ENCODE measurements at regions not wholly inside any gene's neighbourhood (a gene's known extent, or its start where the extent isn't known, plus 50 kb on each side); places are given as distances from the start of the nearest gene placed in this dataset.

- no peak for DNase-seq
- Mint-ChIP-seq H3K4me3 (ENCODE audit: low read depth, unreplicated experiment) (no peak overlapping the region), H3K4me1 (ENCODE audit: low read depth, unreplicated experiment) (peaks cover 3% of the 10 kb centered on the region), H3K27ac (ENCODE audit: unreplicated experiment) (no peak overlapping the region), H3K36me3 (ENCODE audit: insufficient read depth, unreplicated experiment) (no peaks in the 10 kb centered on the region), H3K27me3 (ENCODE audit: unreplicated experiment) (no peaks in the 10 kb centered on the region), H3K9me3 (ENCODE audit: low read depth, unreplicated experiment) (no peaks in the 10 kb centered on the region)
- CTCF ChIA-PET, result no interaction called here
- no peak for TF ChIP-seq CTCF (IDR thresholded peaks at IDR 0.05; ENCODE audit: unreplicated experiment)
- BruUV-seq (replicated peaks), result no TSS peak
- intact Hi-C loops (cut with micrococcal nuclease; ENCODE audit: unreplicated experiment), result loop anchor here (5.0 to 10.0 kb wide), 4 partner anchors 656 to 1736 kb away; partner anchors contain the start of gene CCDC85A
These were observed 535.9 kb upstream of the VRK2 start for GRCh38 chr2:57510704-57511103.

DNA sequence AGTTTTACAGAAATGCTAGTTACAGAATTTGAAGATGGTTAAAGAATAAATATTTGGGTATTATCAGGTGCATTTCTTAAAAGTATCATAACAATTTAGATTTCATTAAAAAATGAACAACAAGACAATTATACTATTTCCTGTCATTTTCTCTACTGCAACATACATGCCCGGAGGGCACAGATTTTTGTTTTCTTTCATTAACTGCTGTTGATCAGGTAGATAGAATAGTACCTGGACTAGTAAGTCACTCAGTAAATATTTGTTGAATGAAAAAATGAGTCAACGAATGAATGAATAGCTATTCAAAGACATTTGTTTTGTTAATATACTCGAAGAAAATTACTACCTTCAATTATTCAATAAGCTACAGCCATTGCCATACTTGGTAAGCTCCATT lies 531.2 kb upstream of the VRK2 start:
- peaks cover 8% of the 10 kb centered on the region for H3K4me1 Mint-ChIP-seq (ENCODE audit: low read depth, unreplicated experiment)
- no peaks in the 10 kb centered on the region for H3K9me3 Mint-ChIP-seq (ENCODE audit: low read depth, unreplicated experiment)
- CTCF ChIA-PET, result interaction anchor here (0.6 to 1.7 kb wide), 3 partner anchors 1323 to 1437 kb away, joined by 3 to 6 read pairs (median 4); partner anchors contain the start of gene CCDC85A
- H3K36me3 Mint-ChIP-seq (ENCODE audit: insufficient read depth, unreplicated experiment), result no peaks in the 10 kb centered on the region
- H3K27ac Mint-ChIP-seq (ENCODE audit: unreplicated experiment), result no peak overlapping the region
- DNase-seq, result no peak
- no TSS peak for BruUV-seq (replicated peaks)
- no peak overlapping the region for H3K4me3 Mint-ChIP-seq (ENCODE audit: low read depth, unreplicated experiment)
- no peaks in the 10 kb centered on the region for H3K27me3 Mint-ChIP-seq (ENCODE audit: unreplicated experiment)
- no peak for TF ChIP-seq CTCF (IDR thresholded peaks at IDR 0.05; ENCODE audit: unreplicated experiment)
- intact Hi-C loops (cut with micrococcal nuclease; ENCODE audit: unreplicated experiment), result loop anchor here (5.0 to 10.0 kb wide), 4 partner anchors 661 to 1741 kb away; no protein-coding TSS in a partner anchor

DNA sequence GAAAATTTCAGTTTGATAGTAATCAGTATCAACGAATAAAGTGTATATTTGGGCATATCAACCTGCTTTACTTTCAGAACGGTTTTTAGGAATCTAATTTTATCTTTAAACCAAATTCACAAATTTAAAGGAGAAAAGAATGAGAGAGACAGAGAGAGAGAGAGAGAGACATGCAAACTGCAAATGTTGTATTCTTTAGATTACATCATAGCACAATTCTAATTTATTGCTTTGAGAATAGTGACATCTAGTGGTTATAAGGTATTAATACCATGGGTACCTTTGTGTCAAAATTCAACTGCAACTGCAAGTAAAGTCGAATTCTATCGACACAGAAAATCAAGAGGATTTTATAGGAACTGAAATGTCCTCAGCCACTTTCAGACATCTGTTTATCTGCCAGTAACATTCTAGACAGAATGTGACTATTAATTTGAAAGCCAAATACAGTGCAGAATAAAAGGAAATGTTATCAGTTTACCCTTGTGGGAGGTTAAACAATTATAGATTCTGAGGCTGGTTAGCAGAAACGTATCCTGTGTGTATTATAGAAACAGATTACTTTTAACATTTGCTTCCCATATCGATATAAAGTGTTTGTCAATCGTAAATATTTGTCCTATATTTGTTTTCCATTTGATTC lies 529.8 kb upstream of the VRK2 start:
- TF ChIP-seq CTCF (IDR thresholded peaks at IDR 0.05; ENCODE audit: unreplicated experiment), result no peak
- peaks cover 8% of the 10 kb centered on the region for H3K4me1 Mint-ChIP-seq (ENCODE audit: low read depth, unreplicated experiment)
- intact Hi-C loops (cut with micrococcal nuclease; ENCODE audit: unreplicated experiment), result loop anchor here (1.0 to 10.0 kb wide), 6 partner anchors 662 to 1742 kb away; no protein-coding TSS in a partner anchor
- H3K4me3 Mint-ChIP-seq (ENCODE audit: low read depth, unreplicated experiment), result no peak overlapping the region
- no peak for DNase-seq
- no peaks in the 10 kb centered on the region for H3K27me3 Mint-ChIP-seq (ENCODE audit: unreplicated experiment)
- H3K27ac Mint-ChIP-seq (ENCODE audit: unreplicated experiment), result no peak overlapping the region
- BruUV-seq (replicated peaks), result no TSS peak
- CTCF ChIA-PET, result interaction anchor here (1.6 kb wide), 1 partner anchor 1333 kb away, joined by 6 read pairs; the partner anchor contains the start of gene CCDC85A
- no peaks in the 10 kb centered on the region for H3K9me3 Mint-ChIP-seq (ENCODE audit: low read depth, unreplicated experiment)
- H3K36me3 Mint-ChIP-seq (ENCODE audit: insufficient read depth, unreplicated experiment), result no peaks in the 10 kb centered on the region

DNA sequence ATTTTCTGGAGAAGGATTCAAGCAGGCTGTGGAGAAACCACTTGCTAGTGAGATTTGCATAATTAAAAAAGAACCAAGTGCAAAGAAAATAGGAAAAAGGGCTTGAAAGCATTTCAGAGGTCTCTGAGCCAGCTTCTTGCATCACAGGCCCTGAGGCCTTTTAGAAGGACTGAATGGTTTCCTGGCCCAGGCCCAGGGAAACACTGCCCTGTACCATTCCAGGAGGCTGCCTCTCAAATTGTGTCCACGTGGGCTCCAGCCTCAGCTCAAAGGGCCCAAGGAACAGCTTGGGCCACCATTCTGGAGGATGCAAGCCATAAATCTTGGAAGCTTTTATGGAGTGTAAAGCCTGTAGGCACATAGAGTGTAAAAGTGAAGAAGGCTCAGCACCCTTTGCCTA lies 523.3 kb upstream of the VRK2 start:
- CTCF ChIA-PET, result no interaction called here
- no TSS peak for BruUV-seq (replicated peaks)
- Mint-ChIP-seq H3K27me3 (ENCODE audit: unreplicated experiment) (no peaks in the 10 kb centered on the region), H3K36me3 (ENCODE audit: insufficient read depth, unreplicated experiment) (no peaks in the 10 kb centered on the region), H3K4me3 (ENCODE audit: low read depth, unreplicated experiment) (no peak overlapping the region), H3K27ac (ENCODE audit: unreplicated experiment) (no peak overlapping the region), H3K4me1 (ENCODE audit: low read depth, unreplicated experiment) (no peaks in the 10 kb centered on the region), H3K9me3 (ENCODE audit: low read depth, unreplicated experiment) (no peaks in the 10 kb centered on the region)
- no peak for TF ChIP-seq CTCF (IDR thresholded peaks at IDR 0.05; ENCODE audit: unreplicated experiment)
- intact Hi-C loops (cut with micrococcal nuclease; ENCODE audit: unreplicated experiment), result no loop called here
- DNase-seq, result no peak

Data from Calu3 (cell line).